HCT116 (cell line): ENCODE measurements at regions not wholly inside any gene's neighbourhood (a gene's known extent, or its start where the extent isn't known, plus 50 kb on each side); places are given as distances from the start of the nearest gene placed in this dataset.

ENCODE experiments used
- ATAC-seq: fragments of 200-7000 bp; cut with Tn5 transposase; 2 replicates; pipeline ENCODE4 v1.9.1; 2020; ENCODE audit warnings: mild to moderate bottlenecking, moderate library complexity
- BruUV-seq: library from RNA; stranded (reverse); fragments of 400-500 nt; replicated peaks from 2 replicates; lab custom pipeline; 2021; lab: Mats Ljungman, UMichigan
- CTCF ChIA-PET: fragments of 300-600 bp; sonication (Branson Sonifier 250); formaldehyde crosslinking; loops from one replicate; lab custom pipeline; 2021; ENCODE audit warnings: antibody characterized with exemption; lab: Charles Lee
- POLR2A ChIA-PET: fragments of 300-600, 350-600 bp; sonication (Branson Sonifier 250); formaldehyde crosslinking; loops from one replicate; lab custom pipeline; 2021; ENCODE audit warnings: antibody characterized with exemption; lab: Charles Lee
- RAD21 ChIA-PET, 2 experiments: fragments of 300-600 bp; sonication (Branson Sonifier 250); formaldehyde crosslinking; loops; one replicate each; lab custom pipeline; 2023; ENCODE audit warnings: low total read pairs in 2 of 2; ENCODE audit not compliant: uncharacterized antibody in 2 of 2, unreplicated experiment in 2 of 2, low non-redundant PET in 1 of 2; lab: Charles Lee
- DNase-seq: peaks from one replicate; pipeline ENCODE4 v3.0.0-alpha.2; 2010; ENCODE audit warnings: low read depth, low spot score
- H2AFZ ChIP-seq: fragments of 200-600 bp; shearing (Covaris generic), sonication (generic); 2 replicates; pipeline ENCODE4 v1.6.1; 2017; ENCODE audit warnings: low read depth, mixed run types, mixed read lengths, antibody characterized with exemption, low read length; ENCODE audit not compliant: poor library complexity, severe bottlenecking
- H3K27ac ChIP-seq: 2 replicates; pipeline ENCODE4 v1.5.1; 2012; ENCODE audit warnings: low read depth, low read length
- H3K27me3 ChIP-seq: fragments of 200-600 bp; sonication (generic); 2 replicates; pipeline ENCODE4 v1.6.1; 2016; ENCODE audit warnings: mixed run types, low read length, mixed read lengths; ENCODE audit not compliant: insufficient read depth
- H3K36me3 ChIP-seq, 2 experiments: fragments of 200-500 bp in 1 of 2; fragments of 200-600 bp in 1 of 2; sonication (Bioruptor generic) in 1 of 2; sonication (generic) in 1 of 2; 2 replicates each; pipeline versions ENCODE4 v1.5.1 to v1.6.1; 2014 to 2016; ENCODE audit warnings: low read length in 2 of 2, inconsistent platforms in 1 of 2, mixed read lengths in 1 of 2, mixed run types in 1 of 2; ENCODE audit not compliant: insufficient read depth in 2 of 2, control insufficient read depth in 1 of 2
- H3K4me1 ChIP-seq, 2 experiments: fragments of 200-600 bp in 1 of 2; sonication (generic) in 1 of 2; 2 replicates each; pipeline versions ENCODE4 v1.5.1 to v1.6.1; 2012 to 2017; ENCODE audit warnings: low read length in 2 of 2, inconsistent platforms in 1 of 2, mild to moderate bottlenecking in 1 of 2, mixed read lengths in 1 of 2, mixed run types in 1 of 2, moderate library complexity in 1 of 2; ENCODE audit not compliant: insufficient read depth in 2 of 2, control insufficient read depth in 1 of 2
- H3K4me2 ChIP-seq: fragments of 200-600 bp; sonication (generic); 2 replicates; pipeline ENCODE4 v1.6.1; 2017; ENCODE audit warnings: mixed run types, low read length, mixed read lengths
- H3K4me3 ChIP-seq, 2 experiments: fragments of 200-600 bp in 1 of 2; sonication (generic) in 1 of 2; replicated peaks in 1 of 2; 2 replicates each; pipeline ENCODE4 v1.5.1; 2011 to 2016; ENCODE audit warnings: low read length in 2 of 2, control low read depth in 1 of 2, low read depth in 1 of 2, mild to moderate bottlenecking in 1 of 2, mixed read lengths in 1 of 2, mixed run types in 1 of 2
- H3K79me2 ChIP-seq: fragments of 200-600 bp; sonication (generic); 2 replicates; pipeline ENCODE4 v1.6.1; 2017; ENCODE audit warnings: mild to moderate bottlenecking, mixed run types, low read length, moderate library complexity, mixed read lengths; ENCODE audit not compliant: insufficient read depth
- H3K9ac ChIP-seq: fragments of 200-600 bp; sonication (generic); 2 replicates; pipeline ENCODE4 v1.6.1; 2016; ENCODE audit warnings: low read length, mixed read lengths
- H3K9me2 ChIP-seq: fragments of 200-600 bp; sonication (generic), shearing (Covaris generic); 2 replicates; pipeline ENCODE4 v1.6.1; 2017; ENCODE audit warnings: mixed run types, mild to moderate bottlenecking, moderate library complexity; ENCODE audit not compliant: insufficient read depth
- H3K9me3 ChIP-seq, 2 experiments: fragments of 200-500 bp in 1 of 2; fragments of 200-600 bp in 1 of 2; sonication (Bioruptor generic) in 1 of 2; sonication (generic) in 1 of 2; 2 replicates each; pipeline ENCODE4 v1.6.1; 2014 to 2017; ENCODE audit warnings: low read length in 2 of 2, mixed read lengths in 2 of 2, inconsistent platforms in 1 of 2, low read depth in 1 of 2, mild to moderate bottlenecking in 1 of 2, mixed run types in 1 of 2, moderate library complexity in 1 of 2; ENCODE audit not compliant: control insufficient read depth in 1 of 2, insufficient read depth in 1 of 2
- H4K20me1 ChIP-seq: fragments of 200-600 bp; sonication (generic), shearing (Covaris generic); 2 replicates; pipeline ENCODE4 v1.6.1; 2017; ENCODE audit warnings: mixed run types, mild to moderate bottlenecking, moderate library complexity; ENCODE audit not compliant: insufficient read depth
- ATF3 ChIP-seq: IDR thresholded peaks from 2 replicates; pipeline ENCODE4 v1.6.1; 2012
- CTCF ChIP-seq, 3 experiments: fragments of 200-600 bp in 1 of 3; sonication (generic) in 1 of 3; IDR thresholded peaks in 2 of 3; conservative IDR thresholded peaks in 1 of 3; 2 replicates each; pipeline ENCODE4 v1.5.1; 2012 to 2017; ENCODE audit warnings: low read depth in 2 of 3, low read length in 2 of 3, antibody characterized with exemption in 1 of 3, borderline replicate concordance in 1 of 3, control low read depth in 1 of 3, mild to moderate bottlenecking in 1 of 3, mixed read lengths in 1 of 3, mixed run types in 1 of 3, moderate library complexity in 1 of 3; ENCODE audit not compliant: insufficient read depth in 1 of 3
- EGR1 ChIP-seq: IDR thresholded peaks from 2 replicates; pipeline ENCODE4 v1.6.1; 2012; ENCODE audit warnings: low read depth
- ELF1 ChIP-seq: IDR thresholded peaks from 2 replicates; pipeline ENCODE4 v1.6.1; 2012; ENCODE audit warnings: low read depth, borderline replicate concordance
- EZH2 ChIP-seq: fragments of 200-600 bp; sonication (generic); IDR thresholded peaks from 2 replicates; pipeline ENCODE4 v1.6.1; 2017; ENCODE audit warnings: antibody characterized with exemption, mixed run types
- FOSL1 ChIP-seq: IDR thresholded peaks from 2 replicates; pipeline ENCODE4 v1.6.1; 2012; ENCODE audit warnings: low read depth
- JUND ChIP-seq: IDR thresholded peaks from 2 replicates; pipeline ENCODE4 v1.6.1; 2012
- POLR2A ChIP-seq: IDR thresholded peaks from 2 replicates; pipeline ENCODE4 v1.7.0; 2011; ENCODE audit warnings: borderline replicate concordance; ENCODE audit not compliant: insufficient read depth, insufficient read length; ENCODE audit errors: extremely low read depth
- POLR2AphosphoS5 ChIP-seq: IDR thresholded peaks from 2 replicates; pipeline ENCODE4 v1.6.1; 2011; ENCODE audit warnings: mild to moderate bottlenecking, low read depth, low read length, moderate library complexity
- RAD21 ChIP-seq: IDR thresholded peaks from 2 replicates; pipeline ENCODE4 v1.6.1; 2012; ENCODE audit warnings: low read depth, mild to moderate bottlenecking
- REST ChIP-seq: IDR thresholded peaks from 2 replicates; pipeline ENCODE4 v1.6.1; 2012; ENCODE audit warnings: low read depth
- YY1 ChIP-seq: IDR thresholded peaks from 2 replicates; pipeline ENCODE4 v1.6.1; 2011; ENCODE audit warnings: low read length, low read depth, moderate library complexity, mild to moderate bottlenecking; ENCODE audit not compliant: insufficient replicate concordance; ENCODE audit errors: extremely low read depth
- ZBTB33 ChIP-seq: IDR thresholded peaks from 2 replicates; pipeline ENCODE4 v1.6.1; 2011; ENCODE audit warnings: mild to moderate bottlenecking, low read length, moderate library complexity; ENCODE audit not compliant: insufficient replicate concordance; ENCODE audit errors: extremely low read depth
- intact Hi-C: fragments of 100-400 bp; cut with micrococcal nuclease; formaldehyde crosslinking; loops from 2 replicates; pipeline ENCODE4 v1.10.0; 2022

- no peak overlapping the region for H3K9ac ChIP-seq
- no peak overlapping the region for H3K4me3 ChIP-seq
- H3K27ac ChIP-seq = no peak overlapping the region
- no peak overlapping the region for H3K4me2 ChIP-seq
- H2AFZ ChIP-seq = no peak overlapping the region
- ChIA-PET CTCF (no interaction called here), POLR2A (no interaction called here), RAD21 (no interaction called here)
- no peaks in the 10 kb centered on the region for H3K79me2 ChIP-seq
- H3K27me3 ChIP-seq = no peaks in the 10 kb centered on the region
- H3K9me3 ChIP-seq = 0 out of 4 replicates have a peak, but pooled peaks cover 0 to 4% of the 10 kb centered on the region in 2 experiments
- H3K4me1 ChIP-seq = no peaks in the 10 kb centered on the region
- H4K20me1 ChIP-seq = no peaks in the 10 kb centered on the region
- no peaks in the 10 kb centered on the region for H3K36me3 ChIP-seq
- no TSS peak for BruUV-seq
- intact Hi-C loops = no loop called here
- ATAC-seq (no peak), DNase-seq (no peak)
- TF ChIP-seq CTCF (IDR thresholded peaks at IDR 0.05 in 2 of 3, conservative IDR thresholded peaks at IDR 0.05 in 1 of 3; ENCODE audit: borderline replicate concordance in 1 of 3, insufficient read depth in 1 of 3, low read depth in 2 of 3, low read length in 2 of 3) = no peak
- TF ChIP-seq EZH2 = no peak
- TF ChIP-seq ATF3 = no peak
- no peak for TF ChIP-seq ELF1
- TF ChIP-seq ZBTB33 = no peak
- no peak for TF ChIP-seq YY1
- no peak for TF ChIP-seq POLR2AphosphoS5
- no peak for TF ChIP-seq RAD21
- no peak for TF ChIP-seq EGR1
- no peak for TF ChIP-seq FOSL1
- no peak for TF ChIP-seq POLR2A
- no peak for TF ChIP-seq JUND
- TF ChIP-seq REST = no peak
- TF ChIP-seq, all 23 proteins: peak for 0
- no peaks in the 10 kb centered on the region for H3K9me2 ChIP-seq
Observed at GRCh38 chr10:56269181-56269580, 91.9 kb downstream of the ZWINT start.
